MCF 10A (cell line): ENCODE measurements at regions not wholly inside any gene's neighbourhood (a gene's known extent, or its start where the extent isn't known, plus 50 kb on each side); places are given as distances from the start of the nearest gene placed in this dataset.

ENCODE experiments used
- BruUV-seq: library from RNA; stranded (reverse); fragments of 400-500 nt; replicated peaks from 2 replicates; lab custom pipeline; 2021; lab: Mats Ljungman, UMichigan
- CTCF ChIA-PET: fragments of 300-600 bp; sonication (Branson Sonifier 250); formaldehyde crosslinking; extraction: SDS; loops from one replicate; lab custom pipeline; 2021; ENCODE audit warnings: antibody characterized with exemption, inconsistent platforms; lab: Yijun Ruan, JAX
- POLR2A ChIA-PET: fragments of 300-600, 350-650 bp; sonication (Branson Sonifier 250); formaldehyde crosslinking; extraction: SDS; loops from one replicate; lab custom pipeline; 2020; ENCODE audit warnings: antibody characterized with exemption, inconsistent platforms; lab: Yijun Ruan, JAX
- DNase-seq: peaks from one replicate; pipeline ENCODE4 v3.0.0-alpha.2; 2018; ENCODE audit not compliant: unreplicated experiment
- H3K27ac Mint-ChIP-seq: one replicate; pipeline ENCODE4 v1.8.0; 2022; ENCODE audit warnings: mild to moderate bottlenecking, low read depth, mixed read lengths; ENCODE audit not compliant: unreplicated experiment
- H3K27me3 Mint-ChIP-seq: one replicate; pipeline ENCODE4 v1.8.0; 2022; ENCODE audit warnings: mixed read lengths; ENCODE audit not compliant: insufficient read depth, unreplicated experiment
- H3K36me3 Mint-ChIP-seq: one replicate; pipeline ENCODE4 v1.8.0; 2022; ENCODE audit warnings: mild to moderate bottlenecking, moderate library complexity, mixed read lengths; ENCODE audit not compliant: insufficient read depth, unreplicated experiment
- H3K4me1 Mint-ChIP-seq: one replicate; pipeline ENCODE4 v1.8.0; 2022; ENCODE audit warnings: mixed read lengths; ENCODE audit not compliant: insufficient read depth, unreplicated experiment
- H3K4me3 Mint-ChIP-seq: one replicate; pipeline ENCODE4 v1.8.0; 2022; ENCODE audit warnings: mild to moderate bottlenecking, moderate library complexity, mixed read lengths; ENCODE audit not compliant: unreplicated experiment
- H3K9me3 Mint-ChIP-seq: one replicate; pipeline ENCODE4 v1.8.0; 2022; ENCODE audit warnings: mixed read lengths; ENCODE audit not compliant: unreplicated experiment
- intact Hi-C: fragments of 100-400 bp; cut with micrococcal nuclease; formaldehyde crosslinking; loops from 2 replicates; pipeline ENCODE4 v1.14.1; 2022
- TF ChIP-seq, protein P1 (sequence below): fragments of 200-600 bp; IDR thresholded peaks from one replicate; pipeline ENCODE4 v1.8.0; 2022; ENCODE audit warnings: antibody characterized with exemption, mild to moderate bottlenecking; ENCODE audit not compliant: unreplicated experiment

DNA sequence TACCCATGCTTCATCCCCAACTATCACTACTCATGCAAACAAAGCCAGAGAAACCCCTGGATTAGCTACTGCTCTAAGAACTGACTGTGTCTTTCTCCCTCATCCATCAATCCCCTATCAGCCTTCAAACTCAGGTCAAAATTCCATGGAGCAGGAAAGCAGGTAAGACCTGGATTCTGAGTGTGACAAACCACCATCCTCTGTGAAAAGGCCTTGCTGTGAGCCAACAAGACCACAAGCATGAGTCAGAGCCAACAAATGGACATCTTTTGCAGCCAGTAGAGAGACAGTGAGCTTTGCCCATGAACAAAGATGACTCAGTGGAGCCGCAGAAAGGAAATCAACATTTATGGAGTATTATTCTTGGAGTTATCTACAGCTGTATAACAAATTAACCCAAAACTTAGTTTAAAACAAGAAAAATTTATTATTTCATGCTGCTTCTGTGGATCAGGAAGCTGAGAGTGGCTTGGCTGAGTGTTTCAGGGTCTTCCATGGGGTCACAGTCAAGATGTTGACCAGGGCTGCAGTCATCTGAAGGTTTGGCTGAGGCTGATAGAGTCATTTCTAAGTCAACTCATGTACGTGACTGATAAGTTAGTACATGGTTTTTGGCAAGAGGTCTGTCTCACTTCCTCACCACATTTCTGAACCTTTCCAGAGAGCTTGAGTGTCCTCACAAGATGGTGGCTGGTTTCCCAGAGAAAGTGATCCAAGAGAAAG lies 61.1 kb downstream of the PITPNM2 start:
- H3K27me3 Mint-ChIP-seq = no peaks in the 10 kb centered on the region
- peak; percentile 95 for DNase-seq
- intact Hi-C loops = loop anchor here (5.0 kb wide), 2 partner anchors 38 to 53 kb away; no protein-coding TSS in a partner anchor
- ChIA-PET CTCF (no interaction called here), POLR2A (interaction anchor here (0.8 to 1.3 kb wide), 5 partner anchors 18 to 1367 kb away, joined by 3 to 4 read pairs (median 3); partner anchors contain the start of gene OGFOD2)
- TF ChIP-seq, protein P1, sequence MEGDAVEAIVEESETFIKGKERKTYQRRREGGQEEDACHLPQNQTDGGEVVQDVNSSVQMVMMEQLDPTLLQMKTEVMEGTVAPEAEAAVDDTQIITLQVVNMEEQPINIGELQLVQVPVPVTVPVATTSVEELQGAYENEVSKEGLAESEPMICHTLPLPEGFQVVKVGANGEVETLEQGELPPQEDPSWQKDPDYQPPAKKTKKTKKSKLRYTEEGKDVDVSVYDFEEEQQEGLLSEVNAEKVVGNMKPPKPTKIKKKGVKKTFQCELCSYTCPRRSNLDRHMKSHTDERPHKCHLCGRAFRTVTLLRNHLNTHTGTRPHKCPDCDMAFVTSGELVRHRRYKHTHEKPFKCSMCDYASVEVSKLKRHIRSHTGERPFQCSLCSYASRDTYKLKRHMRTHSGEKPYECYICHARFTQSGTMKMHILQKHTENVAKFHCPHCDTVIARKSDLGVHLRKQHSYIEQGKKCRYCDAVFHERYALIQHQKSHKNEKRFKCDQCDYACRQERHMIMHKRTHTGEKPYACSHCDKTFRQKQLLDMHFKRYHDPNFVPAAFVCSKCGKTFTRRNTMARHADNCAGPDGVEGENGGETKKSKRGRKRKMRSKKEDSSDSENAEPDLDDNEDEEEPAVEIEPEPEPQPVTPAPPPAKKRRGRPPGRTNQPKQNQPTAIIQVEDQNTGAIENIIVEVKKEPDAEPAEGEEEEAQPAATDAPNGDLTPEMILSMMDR = no peak
- no peaks in the 10 kb centered on the region for H3K36me3 Mint-ChIP-seq
- H3K27ac Mint-ChIP-seq = peak overlapping the region; percentile 11
- no peak overlapping the region for H3K4me3 Mint-ChIP-seq
- no TSS peak for BruUV-seq
- H3K9me3 Mint-ChIP-seq = no peaks in the 10 kb centered on the region
- peaks cover 35% of the 10 kb centered on the region for H3K4me1 Mint-ChIP-seq

DNA sequence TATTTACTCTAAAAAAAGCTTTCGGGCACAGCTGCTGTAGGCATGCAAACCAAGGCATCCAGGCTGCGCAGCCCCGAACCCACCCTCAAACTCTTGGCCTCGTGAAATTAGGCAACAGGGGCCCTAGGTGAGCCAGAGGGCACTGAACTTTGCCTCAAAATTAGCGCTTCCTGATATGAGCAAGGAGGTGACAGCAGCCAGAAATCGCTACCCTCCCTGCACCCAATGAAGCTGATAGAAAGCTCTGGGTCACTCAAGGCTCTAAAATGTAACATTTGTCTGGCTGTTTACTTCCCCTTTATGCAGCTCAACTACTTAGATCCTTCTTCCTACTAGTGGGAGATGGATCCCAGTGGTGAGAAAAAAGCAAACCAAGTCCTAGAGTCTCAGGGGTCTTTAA lies 61.8 kb downstream of the PITPNM2 start:
- Mint-ChIP-seq H3K9me3 (no peaks in the 10 kb centered on the region), H3K4me3 (no peak overlapping the region), H3K4me1 (peaks cover 29% of the 10 kb centered on the region), H3K36me3 (no peaks in the 10 kb centered on the region), H3K27ac (peak overlapping the region; percentile 11), H3K27me3 (no peaks in the 10 kb centered on the region)
- CTCF ChIA-PET = no interaction called here
- DNase-seq = no peak
- intact Hi-C loops = loop anchor here (5.0 kb wide), 2 partner anchors 38 to 53 kb away; no protein-coding TSS in a partner anchor
- POLR2A ChIA-PET = interaction anchor here (0.6 to 1.9 kb wide), 5 partner anchors 10 to 145 kb away, joined by 3 to 4 read pairs (median 3); partner anchors contain the start of gene OGFOD2
- no TSS peak for BruUV-seq
- TF ChIP-seq, protein P1 = no peak

DNA sequence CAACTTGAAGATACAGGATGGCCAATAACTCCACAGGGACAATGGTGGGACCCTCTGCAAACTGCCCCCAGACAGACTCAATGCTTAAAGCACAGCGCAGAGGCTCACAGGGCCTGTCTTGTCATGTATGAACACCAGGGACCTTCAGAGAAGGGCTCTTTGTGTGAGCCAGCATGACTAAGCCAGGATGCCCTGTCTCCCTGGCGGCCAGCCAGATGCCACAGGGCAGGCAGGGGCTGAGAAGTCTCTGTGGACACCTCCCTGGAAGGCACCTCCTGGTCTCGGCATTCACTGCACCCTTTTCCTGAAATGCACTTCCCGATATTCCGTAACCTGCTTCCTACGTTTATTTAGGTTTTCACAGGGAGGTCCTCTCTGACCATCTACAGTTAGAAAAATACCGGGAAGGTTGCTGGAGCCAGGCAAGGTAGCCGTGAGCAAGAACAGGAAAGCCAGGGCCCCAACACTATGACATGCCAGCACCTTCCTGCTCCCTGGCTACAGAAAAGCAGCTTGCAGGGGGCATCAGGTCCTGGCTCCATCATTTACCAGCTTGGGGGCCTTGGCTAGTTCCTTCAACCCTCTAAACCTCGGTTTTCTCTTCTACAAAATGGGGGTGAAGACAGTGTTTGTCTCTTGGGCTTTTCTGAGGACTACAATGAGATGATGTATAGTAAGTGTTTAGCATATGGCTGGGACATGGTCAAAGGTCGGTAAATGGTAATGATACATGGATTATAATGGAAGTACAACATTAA lies 65.0 kb downstream of the PITPNM2 start:
- intact Hi-C loops = loop anchor here (5.0 kb wide), 2 partner anchors 41 to 56 kb away; no protein-coding TSS in a partner anchor
- Mint-ChIP-seq H3K9me3 (no peaks in the 10 kb centered on the region), H3K27ac (no peak overlapping the region), H3K4me1 (peaks cover 41% of the 10 kb centered on the region), H3K27me3 (no peaks in the 10 kb centered on the region), H3K4me3 (no peak overlapping the region), H3K36me3 (no peaks in the 10 kb centered on the region)
- TF ChIP-seq, protein P1 = no peak
- ChIA-PET POLR2A (interaction anchor here (0.6 to 1.1 kb wide), 2 partner anchors 49 to 65 kb away, joined by 3 read pairs; partner anchors contain the start of gene PITPNM2), CTCF (no interaction called here)
- peak; percentile 95 for DNase-seq
- BruUV-seq = no TSS peak

DNA sequence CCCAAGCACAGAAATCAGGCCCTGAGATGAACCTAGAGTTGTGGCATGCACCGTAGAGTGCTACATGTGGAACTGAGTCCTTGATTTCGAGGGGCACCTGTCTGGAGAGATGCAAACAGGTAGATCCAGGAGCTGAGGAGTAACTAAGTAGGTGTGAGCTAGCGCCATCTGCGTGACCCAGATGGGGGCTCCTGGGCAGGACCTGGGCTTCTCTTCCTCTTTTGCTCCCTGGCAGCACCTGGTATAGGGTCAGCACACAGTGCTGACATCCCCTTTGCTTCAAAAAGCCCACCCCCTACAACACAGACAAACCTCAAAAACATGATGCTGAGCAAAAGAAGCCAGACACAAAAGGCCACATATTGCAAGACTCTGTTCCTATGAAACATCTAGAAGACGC lies 65.8 kb downstream of the PITPNM2 start:
- H3K4me3 Mint-ChIP-seq = no peak overlapping the region
- H3K36me3 Mint-ChIP-seq = no peaks in the 10 kb centered on the region
- no peaks in the 10 kb centered on the region for H3K9me3 Mint-ChIP-seq
- TF ChIP-seq, protein P1 = no peak
- ChIA-PET POLR2A (no interaction called here), CTCF (no interaction called here)
- peaks cover 41% of the 10 kb centered on the region for H3K4me1 Mint-ChIP-seq
- H3K27me3 Mint-ChIP-seq = no peaks in the 10 kb centered on the region
- BruUV-seq = no TSS peak
- intact Hi-C loops = loop anchor here (5.0 kb wide), 2 partner anchors 42 to 57 kb away; no protein-coding TSS in a partner anchor
- no peak for DNase-seq
- no peak overlapping the region for H3K27ac Mint-ChIP-seq
